Endothelial cell of umbilical vein (primary cell): ENCODE measurements at regions not wholly inside any gene's neighbourhood (a gene's known extent, or its start where the extent isn't known, plus 50 kb on each side); places are given as distances from the start of the nearest gene placed in this dataset.
"Not testable (repeated sequence)": the region's sequence is repeated elsewhere in the genome, so short reads cannot be mapped to it uniquely, and the experiment has no call there.

Experiments
- CTCF ChIP-seq, 2 donors: IDR thresholded peaks; 1 replicate in 1 of 2; 2 replicates in 1 of 2; pipeline ENCODE4 v1.5.1; 2011; ENCODE audit warnings: low read length in 2 of 2, mild to moderate bottlenecking in 2 of 2, moderate library complexity in 2 of 2, control low read depth in 1 of 2, inconsistent platforms in 1 of 2, low read depth in 1 of 2; ENCODE audit not compliant: insufficient read depth in 1 of 2; ENCODE audit errors: extremely low read depth in 1 of 2
- EZH2 ChIP-seq: IDR thresholded peaks from 2 replicates; pipeline ENCODE4 v1.6.1; 2012; ENCODE audit warnings: borderline replicate concordance, low read depth, mild to moderate bottlenecking, moderate library complexity, low read length, inconsistent platforms; ENCODE audit not compliant: severe bottlenecking
- POLR2AphosphoS5 ChIP-seq: IDR thresholded peaks from 2 replicates; pipeline ENCODE4 v1.6.1; 2012; ENCODE audit warnings: low read depth, mild to moderate bottlenecking, control low read depth, low read length, moderate library complexity; ENCODE audit not compliant: insufficient read depth

DNA sequence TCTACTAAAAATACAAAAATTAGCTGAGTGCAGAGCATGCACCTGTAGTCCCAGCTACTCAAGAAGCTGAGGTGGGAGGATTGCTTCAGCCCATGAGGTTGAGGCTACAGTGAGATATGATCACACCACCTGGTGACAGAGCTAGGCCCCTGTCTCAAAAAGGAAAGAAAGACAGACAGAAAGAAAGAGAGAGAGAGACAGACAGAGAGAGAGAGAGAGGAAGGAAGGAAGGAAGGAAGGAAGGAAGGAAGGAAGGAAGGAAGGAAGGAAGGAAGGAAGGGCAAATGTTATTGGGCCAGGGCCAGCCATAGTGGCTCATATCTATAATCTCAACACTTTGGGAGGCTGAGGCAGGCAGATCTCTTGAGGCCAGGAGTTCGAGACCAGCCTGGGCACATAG is 134.3 kb upstream of the JARID2 start:
- TF ChIP-seq EZH2; CTCF (IDR thresholded peaks at IDR 0.05; ENCODE audit: extremely low read depth in 1 of 2, insufficient read depth in 1 of 2, low read depth in 1 of 2, low read length in 2 of 2); POLR2AphosphoS5: not testable (repeated sequence)
